ENCODE measurements at regions not wholly inside any gene's neighbourhood (a gene's known extent, or its start where the extent isn't known, plus 50 kb on each side); places are given as distances from the start of the nearest gene placed in this dataset.

GRCh38 chr7:35971133-35971891 lies 170.5 kb downstream of the SEPTIN7 start:
- TF ChIP-seq POLR2A (IDR thresholded peaks at IDR 0.05) (no peak), CTCF (IDR thresholded peaks at IDR 0.05) (peak in 3 of 5 experiments; percentile 10 to 25 (median 12)), POLR2AphosphoS5 (IDR thresholded peaks at IDR 0.05) (no peak), EP300 (IDR thresholded peaks at IDR 0.05; ENCODE audit: low read depth) (no peak)
